Neural progenitor cell (in vitro differentiated cells): ENCODE measurements at regions not wholly inside any gene's neighbourhood (a gene's known extent, or its start where the extent isn't known, plus 50 kb on each side); places are given as distances from the start of the nearest gene placed in this dataset.

Experiments
- CTCF ChIP-seq: fragments of 200-600 bp; sonication (generic); IDR thresholded peaks from 2 replicates; pipeline ENCODE4 v1.5.1; 2017; ENCODE audit warnings: antibody characterized with exemption, mild to moderate bottlenecking
- EZH2 ChIP-seq: fragments of 200-600 bp; sonication (generic); IDR thresholded peaks from 2 replicates; pipeline ENCODE4 v1.6.1; 2017; ENCODE audit warnings: antibody characterized with exemption, mild to moderate bottlenecking, moderate library complexity
- EZH2phosphoT487 ChIP-seq: fragments of 200-600 bp; sonication (generic); IDR thresholded peaks from 2 replicates; pipeline ENCODE4 v1.6.1; 2017; ENCODE audit warnings: antibody characterized with exemption

DNA sequence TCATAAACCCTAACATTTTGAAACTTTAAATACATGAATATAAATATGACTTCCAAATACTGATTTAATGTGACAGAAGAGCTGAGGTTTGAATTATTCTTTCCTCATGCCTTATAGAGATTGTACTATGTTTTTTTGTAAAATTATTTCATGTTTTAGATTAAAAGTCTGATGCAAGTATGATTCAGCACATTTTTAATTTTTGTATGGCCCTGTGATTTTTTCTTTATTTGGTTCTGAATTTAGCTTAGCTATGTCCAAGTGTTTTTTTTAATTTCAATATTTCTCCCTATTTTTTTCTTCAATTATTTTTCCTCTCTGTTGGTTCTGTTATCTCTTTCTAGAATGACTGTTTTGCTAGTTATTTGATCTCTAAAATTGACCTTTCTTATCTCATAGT is 552.1 kb downstream of the XIRP2 start:
- no peak for TF ChIP-seq CTCF
- no peak for TF ChIP-seq EZH2phosphoT487
- TF ChIP-seq EZH2: no peak
